PC-3 (cell line): ENCODE measurements at regions not wholly inside any gene's neighbourhood (a gene's known extent, or its start where the extent isn't known, plus 50 kb on each side); places are given as distances from the start of the nearest gene placed in this dataset.

ENCODE experiments used
- ATAC-seq: fragments of 200-7000 bp; cut with Tn5 transposase; 2 replicates; pipeline ENCODE4 v1.9.1; 2020; ENCODE audit warnings: mild to moderate bottlenecking, moderate library complexity
- BruUV-seq: library from RNA; stranded (reverse); fragments of 400-500 nt; replicated peaks from 2 replicates; lab custom pipeline; 2021; lab: Mats Ljungman, UMichigan
- CTCF ChIA-PET: fragments of 300-600 bp; sonication (Branson Sonifier 250); formaldehyde crosslinking; loops from one replicate; lab custom pipeline; 2022; ENCODE audit warnings: antibody characterized with exemption; lab: Charles Lee
- POLR2A ChIA-PET: fragments of 300-600 bp; sonication (Branson Sonifier 250); formaldehyde crosslinking; loops from one replicate; lab custom pipeline; 2022; ENCODE audit warnings: antibody characterized with exemption; ENCODE audit not compliant: unreplicated experiment; lab: Charles Lee
- DNase-seq: peaks from one replicate; pipeline ENCODE4 v3.0.0-alpha.2; 2015
- H2AFZ ChIP-seq: fragments of 300-600 bp; sonication (generic); 2 replicates; pipeline ENCODE4 v1.6.0; 2016; ENCODE audit warnings: antibody characterized with exemption, low read length
- H3F3A ChIP-seq: fragments of 300-600 bp; sonication (generic); one replicate; pipeline ENCODE4 v1.6.0; 2017; ENCODE audit warnings: antibody characterized with exemption, low read length, control low read depth, mild to moderate bottlenecking; ENCODE audit not compliant: unreplicated experiment
- H3K27ac ChIP-seq: fragments of 300-600 bp; sonication (generic); 2 replicates; pipeline ENCODE4 v1.5.1; 2016; ENCODE audit warnings: mild to moderate bottlenecking, low read length
- H3K27me3 ChIP-seq: fragments of 300-600 bp; sonication (generic); 2 replicates; pipeline ENCODE4 v1.6.1; 2016; ENCODE audit warnings: low read length, mixed read lengths
- H3K36me3 ChIP-seq: fragments of 300-600 bp; sonication (generic); 2 replicates; pipeline ENCODE4 v1.6.1; 2016; ENCODE audit warnings: low read depth, mixed run types, low read length, mixed read lengths
- H3K4me1 ChIP-seq: fragments of 300-600 bp; sonication (generic); 2 replicates; pipeline ENCODE4 v1.5.1; 2016; ENCODE audit warnings: low read length; ENCODE audit not compliant: insufficient read depth
- H3K4me2 ChIP-seq: fragments of 300-600 bp; sonication (generic); 2 replicates; pipeline ENCODE4 v1.6.0; 2016; ENCODE audit warnings: low read length
- H3K4me3 ChIP-seq: fragments of 300-600 bp; sonication (generic); 2 replicates; pipeline ENCODE4 v1.5.1; 2016; ENCODE audit warnings: mild to moderate bottlenecking, low read length, mixed read lengths
- H3K79me2 ChIP-seq: fragments of 300-600 bp; sonication (generic); 2 replicates; pipeline ENCODE4 v1.6.1; 2017; ENCODE audit warnings: low read length, mixed read lengths
- H3K9ac ChIP-seq: fragments of 300-600 bp; sonication (generic); 2 replicates; pipeline ENCODE4 v1.6.0; 2016; ENCODE audit warnings: mild to moderate bottlenecking, low read length
- H3K9me2 ChIP-seq: fragments of 300-600 bp; sonication (generic); replicated peaks from 2 replicates; pipeline ENCODE4 v1.6.1; 2016; ENCODE audit warnings: mixed run types, low read length, mixed read lengths
- H3K9me3 ChIP-seq: fragments of 300-600 bp; sonication (generic); 2 replicates; pipeline ENCODE4 v1.6.1; 2016; ENCODE audit warnings: low read length, mixed read lengths
- H4K20me1 ChIP-seq: fragments of 300-600 bp; sonication (generic); 2 replicates; pipeline ENCODE4 v1.6.1; 2016; ENCODE audit warnings: low read length, mixed read lengths
- CTCF ChIP-seq: fragments of 300-600 bp; sonication (generic); conservative IDR thresholded peaks from 2 replicates; pipeline ENCODE4 v1.5.1; 2017; ENCODE audit warnings: antibody characterized with exemption, low read depth, mild to moderate bottlenecking, low read length
- EZH2 ChIP-seq: fragments of 300-600 bp; sonication (generic); IDR thresholded peaks from one replicate; pipeline ENCODE4 v1.6.1; 2017; ENCODE audit warnings: antibody characterized with exemption, mild to moderate bottlenecking, low read length; ENCODE audit not compliant: unreplicated experiment
- EZH2phosphoT487 ChIP-seq: fragments of 300-600 bp; sonication (generic); IDR thresholded peaks from 2 replicates; pipeline ENCODE4 v1.6.1; 2018; ENCODE audit warnings: mild to moderate bottlenecking, antibody characterized with exemption, low read length, borderline replicate concordance
- intact Hi-C: fragments of 100-400 bp; cut with micrococcal nuclease; formaldehyde crosslinking; loops from 2 replicates; pipeline ENCODE4 v1.9.0; 2023

- H3K4me2 ChIP-seq: no peak overlapping the region
- CTCF ChIA-PET: no interaction called here
- no peak overlapping the region for H2AFZ ChIP-seq
- H3K4me3 ChIP-seq: no peak overlapping the region
- DNase-seq (no peak), ATAC-seq (no peak)
- POLR2A ChIA-PET: no interaction called here
- no peaks in the 10 kb centered on the region for H3K9me2 ChIP-seq
- no peaks in the 10 kb centered on the region for H3K9me3 ChIP-seq
- TF ChIP-seq CTCF: no peak
- TF ChIP-seq EZH2phosphoT487: no peak
- TF ChIP-seq EZH2: no peak
- H4K20me1 ChIP-seq: no peaks in the 10 kb centered on the region
- H3K79me2 ChIP-seq: no peaks in the 10 kb centered on the region
- H3K27me3 ChIP-seq: no peaks in the 10 kb centered on the region
- H3K27ac ChIP-seq: no peak overlapping the region
- H3K36me3 ChIP-seq: no peaks in the 10 kb centered on the region
- intact Hi-C loops: loop anchor here (10.0 kb wide), 1 partner anchor 323 kb away; no protein-coding TSS in a partner anchor
- H3K4me1 ChIP-seq: peaks cover 11% of the 10 kb centered on the region
- H3K9ac ChIP-seq: no peak overlapping the region
- no peaks in the 10 kb centered on the region for H3F3A ChIP-seq
- no TSS peak for BruUV-seq
Observed at GRCh38 chr18:68301441-68301840, 413.5 kb downstream of the TMX3 start.

GRCh38 chr18:68299906-68300305 is 415.0 kb downstream of the TMX3 start:
- Histone ChIP-seq H2AFZ (no peak overlapping the region), H3K9ac (no peak overlapping the region), H3K4me3 (no peak overlapping the region), H3K79me2 (no peaks in the 10 kb centered on the region), H3K9me3 (no peaks in the 10 kb centered on the region), H4K20me1 (no peaks in the 10 kb centered on the region), H3K4me2 (peak overlapping the region; percentile 35), H3K27ac (0 out of 2 replicates have a peak overlapping the region, but pooled peaks have one; percentile 18), H3K36me3 (no peaks in the 10 kb centered on the region), H3K4me1 (peaks cover 11% of the 10 kb centered on the region), H3F3A (no peaks in the 10 kb centered on the region), H3K27me3 (no peaks in the 10 kb centered on the region), H3K9me2 (no peaks in the 10 kb centered on the region)
- ChIA-PET CTCF (no interaction called here), POLR2A (no interaction called here)
- DNase-seq (peak; percentile 90), ATAC-seq (peak; percentile 100)
- no TSS peak for BruUV-seq
- intact Hi-C loops: loop anchor here (10.0 kb wide), 1 partner anchor 325 kb away; no protein-coding TSS in a partner anchor
- no peak for TF ChIP-seq EZH2
- TF ChIP-seq CTCF: no peak

DNA sequence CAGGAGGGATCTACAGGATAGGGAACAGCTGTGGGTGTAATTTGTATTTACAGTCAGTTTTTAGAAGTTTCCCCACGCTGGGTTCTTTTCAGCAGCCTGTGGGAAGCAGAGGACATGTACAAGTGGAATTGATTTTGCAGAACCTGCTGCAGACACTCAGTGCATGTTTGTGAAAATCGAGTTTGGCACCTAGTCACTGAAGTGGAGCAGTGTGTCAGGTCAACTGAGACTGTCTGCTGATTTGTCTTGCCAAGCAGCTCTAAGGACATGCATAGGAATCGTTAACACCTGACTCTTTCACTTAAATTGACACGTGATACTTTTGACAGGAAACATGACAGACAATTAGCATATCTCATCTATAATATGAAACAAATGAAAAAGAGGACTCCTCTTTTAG is 416.6 kb downstream of the TMX3 start:
- Histone ChIP-seq H3K79me2 (no peaks in the 10 kb centered on the region), H3K9me3 (peaks cover 5% of the 10 kb centered on the region; the same call in 1 of the 2 replicates), H3K27me3 (no peaks in the 10 kb centered on the region), H3K9me2 (no peaks in the 10 kb centered on the region), H4K20me1 (no peaks in the 10 kb centered on the region), H3K27ac (no peak overlapping the region), H3K4me3 (no peak overlapping the region), H3K9ac (no peak overlapping the region), H3K4me1 (peaks cover 11% of the 10 kb centered on the region), H2AFZ (no peak overlapping the region), H3K36me3 (no peaks in the 10 kb centered on the region), H3K4me2 (no peak overlapping the region), H3F3A (no peaks in the 10 kb centered on the region)
- TF ChIP-seq EZH2phosphoT487 (no peak), EZH2 (no peak), CTCF (no peak)
- DNase-seq (no peak), ATAC-seq (no peak)
- CTCF ChIA-PET: no interaction called here
- no TSS peak for BruUV-seq
- intact Hi-C loops: no loop called here
- POLR2A ChIA-PET: no interaction called here
